PC-3 (cell line): ENCODE measurements at regions not wholly inside any gene's neighbourhood (a gene's known extent, or its start where the extent isn't known, plus 50 kb on each side); places are given as distances from the start of the nearest gene placed in this dataset.

Source experiments
- CTCF ChIP-seq: fragments of 300-600 bp; sonication (generic); conservative IDR thresholded peaks from 2 replicates; pipeline ENCODE4 v1.5.1; 2017; ENCODE audit warnings: antibody characterized with exemption, low read depth, mild to moderate bottlenecking, low read length
- EZH2phosphoT487 ChIP-seq: fragments of 300-600 bp; sonication (generic); IDR thresholded peaks from 2 replicates; pipeline ENCODE4 v1.6.1; 2018; ENCODE audit warnings: mild to moderate bottlenecking, antibody characterized with exemption, low read length, borderline replicate concordance

GRCh38 chr3:68070186-68070585 lies 415.8 kb upstream of the SUCLG2 start:
- TF ChIP-seq EZH2phosphoT487 (no peak), CTCF (no peak)
